Mucosa of gallbladder (tissue), 1 donor: ENCODE measurements at regions not wholly inside any gene's neighbourhood (a gene's known extent, or its start where the extent isn't known, plus 50 kb on each side); places are given as distances from the start of the nearest gene placed in this dataset.

Source experiments
- DNase-seq: peaks from one replicate; pipeline ENCODE4 v3.0.0-alpha.2; 2020; ENCODE audit warnings: low spot score
- donor health status: DM: no; HTN: no; CAD: no.

- no peak for DNase-seq
Observed at GRCh38 chr11:43545610-43546009, 134.9 kb upstream of the HSD17B12 start.

DNA sequence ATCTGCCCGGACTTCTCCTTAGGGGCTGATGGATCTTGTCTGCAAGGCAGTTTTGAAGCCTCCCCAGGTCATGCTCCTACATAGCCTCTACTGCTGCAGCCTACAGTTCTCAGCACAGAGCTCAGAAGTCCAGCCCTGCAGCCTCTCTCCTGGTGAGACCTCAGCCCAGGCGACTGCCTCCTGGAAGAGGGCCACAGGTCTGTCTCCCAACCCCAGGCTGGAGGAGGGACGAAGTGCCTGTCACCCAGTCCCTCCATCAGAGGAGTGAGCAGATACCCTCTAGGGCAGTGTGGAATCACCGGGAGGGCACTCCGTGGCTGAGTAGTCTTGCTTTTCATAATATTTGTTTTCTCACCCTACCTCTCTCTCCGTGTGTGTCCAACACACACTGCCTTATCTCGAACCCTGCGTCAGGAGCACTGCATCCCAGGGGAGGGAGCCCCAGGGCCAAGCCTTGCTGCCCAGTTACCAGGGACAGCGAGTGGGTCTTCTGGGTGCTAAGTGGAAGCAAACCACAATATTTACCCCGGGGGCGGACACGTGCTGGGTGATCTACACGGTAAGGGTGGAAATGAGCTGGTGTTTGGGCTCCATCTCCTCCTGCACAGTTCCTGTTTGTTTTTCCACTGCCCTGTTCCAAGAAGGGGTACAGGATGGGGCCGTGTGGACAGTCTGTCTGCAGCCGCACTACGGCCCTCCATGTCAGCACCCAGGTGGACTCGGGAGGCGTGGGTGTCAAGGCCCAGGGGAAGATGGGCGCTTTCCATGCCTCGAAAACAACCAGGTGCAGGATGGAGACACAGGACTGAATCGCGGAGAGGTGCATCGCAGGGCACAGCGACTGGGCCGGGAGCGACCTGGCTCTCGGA lies 133.7 kb upstream of the HSD17B12 start:
- DNase-seq = no peak

GRCh38 chr11:43547430-43547831 lies 133.1 kb upstream of the HSD17B12 start:
- no peak for DNase-seq

GRCh38 chr11:43547889-43548381 lies 132.6 kb upstream of the HSD17B12 start:
- DNase-seq = no peak

GRCh38 chr11:43548916-43549315 lies 131.6 kb upstream of the HSD17B12 start:
- no peak for DNase-seq

- no peak for DNase-seq
Observed at GRCh38 chr11:43549624-43550023, 130.9 kb upstream of the HSD17B12 start.

DNA sequence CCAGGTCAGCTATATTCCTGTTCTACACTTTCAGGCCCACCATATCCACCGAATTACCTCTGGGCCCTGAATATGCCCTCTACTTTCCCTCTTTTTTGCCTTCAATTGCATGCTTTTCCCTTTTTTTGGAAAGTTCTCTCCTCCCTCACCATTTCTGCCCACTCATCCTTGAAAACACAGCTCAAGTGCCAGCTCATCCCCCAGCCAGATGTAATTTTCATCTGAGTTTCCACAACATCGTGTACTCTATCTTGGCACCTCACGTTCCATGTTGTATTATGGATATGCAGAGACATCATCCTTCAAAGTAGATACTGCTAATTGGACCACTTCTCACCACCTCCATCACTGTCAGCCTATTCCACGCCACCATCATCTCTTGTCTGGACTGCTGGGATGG lies 129.8 kb upstream of the HSD17B12 start:
- no peak for DNase-seq

DNA sequence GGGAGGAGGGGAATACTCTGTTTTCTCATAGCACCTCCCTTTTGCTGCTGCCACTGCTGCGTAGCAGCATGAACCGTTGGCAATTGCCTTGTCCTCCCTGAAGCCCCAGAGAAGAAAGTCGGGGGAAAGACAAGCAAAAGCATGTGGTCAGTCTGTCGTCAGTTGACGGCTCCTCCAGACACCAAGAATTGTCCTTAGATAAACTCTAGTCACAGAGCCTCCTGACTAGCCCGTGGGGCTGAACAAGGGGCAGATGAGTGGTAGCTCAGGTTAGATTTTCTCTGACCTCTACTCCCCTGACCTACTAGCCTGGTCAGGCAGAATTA lies 126.4 kb upstream of the HSD17B12 start:
- DNase-seq = no peak

GRCh38 chr11:43555186-43555585 lies 125.4 kb upstream of the HSD17B12 start:
- DNase-seq = no peak

DNA sequence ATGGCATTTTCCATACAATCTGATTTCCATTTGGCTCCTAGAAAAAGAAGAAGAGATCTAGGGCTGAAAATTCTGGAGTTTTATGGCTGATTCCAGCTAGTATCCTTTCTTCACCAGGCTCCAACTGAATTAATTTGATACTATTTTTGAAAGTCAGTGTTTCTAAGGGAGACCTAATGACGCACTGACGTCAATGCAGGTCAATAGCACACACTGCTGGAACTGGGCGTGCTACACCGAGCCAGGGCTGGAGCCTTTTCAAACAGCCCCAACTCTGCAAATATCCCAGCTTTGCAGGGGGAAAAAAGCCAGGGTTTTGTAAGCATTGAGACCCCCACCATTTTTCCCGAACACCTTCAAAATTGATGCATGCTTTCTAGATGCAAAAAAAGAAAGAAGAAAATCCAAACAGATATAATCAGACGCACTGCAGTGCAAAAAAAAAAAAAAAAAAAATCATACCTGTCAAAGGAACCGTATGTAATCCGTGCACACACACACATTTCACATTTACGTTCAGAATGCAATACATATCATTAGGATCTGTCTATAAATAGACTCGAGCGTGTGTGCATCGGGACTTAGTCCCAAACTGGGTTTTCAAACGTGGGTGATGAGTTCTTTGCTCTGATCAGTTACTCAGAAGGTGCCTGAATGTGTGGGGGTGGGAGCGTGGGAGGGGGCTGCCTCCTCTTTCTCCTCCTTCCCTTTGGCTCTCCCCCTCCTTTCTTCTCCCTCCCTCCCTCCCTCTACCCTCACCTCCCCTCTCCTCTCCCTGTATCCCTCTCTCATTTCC lies 124.5 kb upstream of the HSD17B12 start:
- DNase-seq = peak; percentile 38

DNA sequence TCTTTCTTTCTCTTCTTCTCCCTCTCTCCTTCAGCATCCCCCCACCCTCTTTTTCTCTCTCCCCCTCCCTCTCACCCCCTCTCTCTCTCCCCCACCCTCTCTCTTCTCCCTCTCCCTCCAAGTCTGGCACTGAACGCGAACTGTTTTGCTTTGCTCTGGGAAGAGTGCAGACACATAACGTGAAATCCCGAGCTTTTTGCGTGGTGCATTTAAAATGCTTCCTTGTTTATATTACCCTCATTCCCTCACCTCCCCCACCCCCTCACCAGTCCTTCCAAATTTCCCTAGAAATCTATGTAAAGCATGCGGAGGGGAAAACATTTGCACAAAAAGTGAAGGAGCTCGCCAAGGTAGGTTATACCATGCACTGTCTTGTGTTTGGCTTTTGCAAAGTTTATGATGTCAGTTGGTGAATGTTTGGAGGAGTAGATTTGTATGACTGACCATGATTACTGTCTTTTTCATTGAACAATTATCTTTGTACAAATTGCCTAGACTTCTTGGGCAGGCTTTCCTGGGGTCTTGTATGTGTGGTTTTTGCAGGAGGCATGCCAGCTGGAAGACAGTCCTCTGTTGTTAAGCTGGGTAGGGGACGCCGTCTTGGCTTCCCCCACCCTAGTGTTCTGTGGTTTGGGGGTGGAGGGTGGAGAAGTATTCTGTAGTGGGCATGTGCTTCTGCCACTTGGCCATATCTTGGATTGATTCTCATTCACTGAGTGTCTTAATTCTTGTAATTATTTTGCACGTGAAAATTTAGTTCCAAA lies 123.7 kb upstream of the HSD17B12 start:
- DNase-seq = no peak

GRCh38 chr11:43557553-43558110 lies 122.9 kb upstream of the HSD17B12 start:
- no peak for DNase-seq

DNA sequence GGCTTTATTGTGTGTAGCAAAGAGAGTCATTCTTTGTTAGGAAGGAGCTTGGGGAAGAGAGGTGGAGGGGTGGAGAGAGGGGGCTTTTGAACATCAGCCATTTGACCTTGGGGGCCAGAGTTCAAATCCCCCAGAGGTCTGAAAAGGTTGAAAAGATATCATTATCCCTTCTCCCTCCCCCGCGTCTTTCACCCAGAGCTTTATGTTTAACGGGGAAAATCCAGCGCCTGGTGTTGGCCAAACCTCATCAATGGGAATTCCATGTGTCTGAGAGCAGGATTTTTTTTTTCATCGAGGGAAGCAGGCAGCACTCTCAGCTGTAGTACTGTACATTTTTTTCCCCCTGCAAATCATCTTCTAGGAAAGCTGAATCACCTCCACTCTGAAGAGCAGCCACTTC lies 122.4 kb upstream of the HSD17B12 start:
- no peak for DNase-seq

- DNase-seq = no peak
Observed at GRCh38 chr11:43558556-43559127, 121.9 kb upstream of the HSD17B12 start.

GRCh38 chr11:43561832-43562231 lies 118.7 kb upstream of the HSD17B12 start:
- no peak for DNase-seq

DNA sequence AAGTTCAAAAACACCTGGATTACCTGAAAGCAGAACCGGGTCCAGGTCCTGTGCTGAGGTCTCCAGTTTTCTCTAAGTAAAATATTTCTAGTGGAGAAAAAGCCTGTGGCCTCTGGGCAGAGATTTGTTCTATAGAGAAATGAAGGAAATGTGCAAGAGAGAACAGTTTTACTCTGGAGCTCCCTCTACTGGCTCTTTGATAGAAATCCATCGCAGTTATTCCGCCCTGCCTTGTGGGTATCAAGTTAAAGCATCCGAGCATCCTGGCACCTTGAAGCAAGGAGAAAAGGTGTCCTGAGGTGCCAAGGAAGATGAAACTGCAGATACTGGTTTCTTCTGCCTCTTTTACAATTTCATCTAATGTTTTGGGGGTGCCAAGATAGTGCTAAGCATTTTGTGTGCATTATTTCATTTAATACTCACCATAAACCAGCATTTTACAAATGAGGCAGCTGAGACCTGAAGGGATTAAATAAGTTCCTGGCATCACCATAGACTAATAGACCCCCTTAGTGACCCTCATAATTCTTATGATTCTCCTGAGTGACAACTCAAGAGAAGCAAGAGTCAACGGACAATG lies 113.1 kb upstream of the HSD17B12 start:
- no peak for DNase-seq

DNA sequence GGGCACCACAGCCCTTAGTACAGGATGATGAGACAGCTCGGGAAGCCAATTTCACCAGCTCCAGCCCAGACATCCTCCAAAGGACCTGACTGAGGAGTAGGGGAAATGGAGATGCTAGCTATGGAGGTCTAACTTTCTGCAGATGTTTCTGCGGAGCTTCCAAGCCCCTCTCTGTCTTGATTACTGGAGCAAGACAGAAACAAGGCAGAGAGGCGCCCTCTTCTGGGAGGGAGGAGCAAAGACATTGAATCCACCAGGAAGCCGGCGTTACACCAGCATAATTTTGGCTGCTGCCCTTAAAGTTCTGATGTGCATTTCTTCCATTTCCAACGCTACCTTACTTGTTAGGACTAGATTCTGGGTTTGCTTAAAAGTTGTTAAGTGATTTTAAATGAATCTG lies 107.3 kb upstream of the HSD17B12 start:
- no peak for DNase-seq

DNA sequence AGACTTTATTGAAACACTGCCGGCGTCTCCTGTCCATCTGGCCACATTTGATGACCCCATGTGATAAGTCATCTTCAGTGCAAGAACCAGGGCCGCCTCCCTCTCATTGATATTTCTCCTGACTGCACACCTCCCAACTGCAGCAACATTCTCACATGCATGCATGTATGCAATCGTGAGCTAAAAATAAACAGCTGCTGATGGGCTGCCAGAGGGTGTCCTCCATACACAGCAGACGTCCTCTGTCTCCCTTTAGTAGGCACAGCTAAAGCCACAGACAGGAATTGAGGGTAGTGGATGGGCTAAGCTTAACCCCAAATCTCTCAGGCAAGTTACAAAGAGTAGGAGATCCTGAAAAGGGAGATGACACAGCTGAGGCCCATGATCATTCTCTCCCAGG lies 106.7 kb upstream of the HSD17B12 start:
- no peak for DNase-seq

- DNase-seq = no peak
Observed at GRCh38 chr11:43574411-43574810, 106.1 kb upstream of the HSD17B12 start.

- peak; percentile 23 for DNase-seq
Observed at GRCh38 chr11:43574949-43575912, 105.3 kb upstream of the HSD17B12 start.
